GM12875 (cell line): ENCODE measurements at regions not wholly inside any gene's neighbourhood (a gene's known extent, or its start where the extent isn't known, plus 50 kb on each side); places are given as distances from the start of the nearest gene placed in this dataset.

ENCODE experiments used
- H3K4me3 ChIP-seq: one replicate; pipeline ENCODE4 v1.5.1; 2011; ENCODE audit warnings: low read depth, low read length, control low read depth
- CTCF ChIP-seq: IDR thresholded peaks from 2 replicates; pipeline ENCODE4 v1.5.1; 2011; ENCODE audit warnings: low read depth, mild to moderate bottlenecking, control low read depth, inconsistent platforms, low read length, moderate library complexity, borderline replicate concordance; ENCODE audit not compliant: insufficient read depth

GRCh38 chr2:156845806-156846558 is 409.8 kb downstream of the GPD2 start:
- no peak for TF ChIP-seq CTCF
- H3K4me3 ChIP-seq, result no peak overlapping the region

GRCh38 chr2:156852210-156852609 is 405.3 kb upstream of the GALNT5 start:
- no peak for TF ChIP-seq CTCF
- no peak overlapping the region for H3K4me3 ChIP-seq

GRCh38 chr2:156852681-156853080 is 404.8 kb upstream of the GALNT5 start:
- TF ChIP-seq CTCF, result no peak
- H3K4me3 ChIP-seq, result no peak overlapping the region

GRCh38 chr2:156864325-156864724 is 393.2 kb upstream of the GALNT5 start:
- no peak overlapping the region for H3K4me3 ChIP-seq
- no peak for TF ChIP-seq CTCF

- no peak for TF ChIP-seq CTCF
- H3K4me3 ChIP-seq, result no peak overlapping the region
Observed at GRCh38 chr2:156864753-156865152, 392.8 kb upstream of the GALNT5 start.

GRCh38 chr2:156867201-156867600 is 390.3 kb upstream of the GALNT5 start:
- H3K4me3 ChIP-seq, result no peak overlapping the region
- TF ChIP-seq CTCF, result no peak

- no peak for TF ChIP-seq CTCF
- H3K4me3 ChIP-seq, result no peak overlapping the region
Observed at GRCh38 chr2:156874707-156875106, 382.8 kb upstream of the GALNT5 start.
